GM12874 (cell line): ENCODE measurements at regions not wholly inside any gene's neighbourhood (a gene's known extent, or its start where the extent isn't known, plus 50 kb on each side); places are given as distances from the start of the nearest gene placed in this dataset.

ENCODE experiments used
- CTCF ChIP-seq: IDR thresholded peaks from 2 replicates; pipeline ENCODE4 v1.5.1; 2011; ENCODE audit warnings: low read depth, mild to moderate bottlenecking, control low read depth, low read length, moderate library complexity; ENCODE audit not compliant: insufficient read depth

DNA sequence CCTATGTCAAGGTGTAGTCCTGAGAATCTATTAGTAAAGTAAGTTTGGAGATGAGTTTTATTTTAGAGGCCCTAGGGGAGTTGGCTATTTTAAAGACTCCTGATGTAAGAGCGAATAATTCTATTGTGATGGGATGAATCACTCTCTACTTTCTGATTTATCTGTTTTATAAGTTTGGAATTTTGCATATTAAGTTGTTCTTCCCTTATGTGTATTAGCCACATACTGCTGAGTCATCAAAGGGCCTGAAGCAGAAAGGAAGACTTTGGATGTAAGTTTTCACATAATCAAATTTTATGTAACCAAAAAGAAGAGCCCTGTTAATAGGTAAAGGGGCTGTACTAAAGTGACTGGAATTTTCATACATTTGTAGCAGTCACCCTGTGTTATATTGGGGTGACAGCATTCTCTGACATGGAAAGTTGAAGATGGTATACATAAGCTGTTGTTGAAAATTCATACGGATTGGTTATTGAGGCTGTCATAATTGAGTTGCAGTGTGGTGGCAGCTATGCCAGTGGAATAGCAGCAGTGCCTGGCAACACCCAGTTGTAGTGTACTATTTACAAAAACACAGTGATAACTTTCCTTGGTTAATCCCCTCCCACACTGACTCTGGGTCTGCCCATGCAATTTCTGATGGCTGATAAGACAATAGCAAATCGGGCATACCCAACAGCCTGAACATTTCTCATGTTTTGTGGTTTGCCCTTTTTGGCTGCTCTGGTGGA, 90.6 kb upstream of the NTM start:
- TF ChIP-seq CTCF = no peak

DNA sequence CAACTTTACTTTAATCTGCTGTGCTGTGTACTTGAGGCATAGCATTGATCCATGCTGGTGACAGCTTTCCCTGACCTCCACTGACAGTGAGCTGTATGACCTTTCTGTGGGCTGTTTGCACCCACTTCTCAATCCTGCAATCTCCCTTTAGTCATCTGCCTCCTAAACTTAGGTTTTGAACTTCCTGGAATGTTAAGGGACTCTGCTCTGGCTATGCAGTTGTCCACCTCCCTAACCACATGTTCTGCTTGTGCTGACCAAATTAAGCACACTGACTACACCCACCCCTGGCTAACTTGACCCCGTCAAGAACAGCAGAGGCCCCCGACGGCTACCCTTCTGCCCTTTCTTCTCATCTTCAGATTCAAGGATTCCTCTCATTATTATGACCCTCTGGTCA, 89.1 kb upstream of the NTM start:
- no peak for TF ChIP-seq CTCF

- no peak for TF ChIP-seq CTCF
Measured at GRCh38 chr11:131284041-131284440, 86.4 kb upstream of the NTM start.

DNA sequence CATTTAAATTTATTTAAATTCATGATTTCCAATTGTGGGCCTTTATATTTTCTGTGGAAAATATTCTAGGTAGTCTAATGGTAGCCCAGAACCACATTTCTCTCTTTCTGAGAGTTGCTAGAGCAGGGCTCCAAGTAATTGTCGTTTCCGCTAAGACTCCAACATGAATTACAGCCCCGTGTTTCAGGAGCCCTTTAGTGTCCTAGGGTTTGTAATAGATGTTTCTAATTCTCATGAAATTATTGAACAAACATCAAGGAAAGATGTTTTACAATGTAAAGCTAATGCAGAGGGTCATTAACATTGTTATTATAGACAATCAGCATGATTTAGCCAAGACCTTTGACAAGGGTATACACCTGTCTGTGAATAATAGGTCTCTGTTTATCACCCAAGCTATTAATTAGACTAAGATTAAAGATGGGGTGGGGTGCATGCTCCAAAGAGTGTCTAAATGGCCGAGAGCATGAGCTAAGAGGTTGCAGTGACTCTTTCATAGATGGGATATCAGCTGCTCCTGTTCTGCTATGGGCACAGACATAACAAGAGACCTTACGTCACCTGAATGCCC, 81.8 kb upstream of the NTM start:
- no peak for TF ChIP-seq CTCF

DNA sequence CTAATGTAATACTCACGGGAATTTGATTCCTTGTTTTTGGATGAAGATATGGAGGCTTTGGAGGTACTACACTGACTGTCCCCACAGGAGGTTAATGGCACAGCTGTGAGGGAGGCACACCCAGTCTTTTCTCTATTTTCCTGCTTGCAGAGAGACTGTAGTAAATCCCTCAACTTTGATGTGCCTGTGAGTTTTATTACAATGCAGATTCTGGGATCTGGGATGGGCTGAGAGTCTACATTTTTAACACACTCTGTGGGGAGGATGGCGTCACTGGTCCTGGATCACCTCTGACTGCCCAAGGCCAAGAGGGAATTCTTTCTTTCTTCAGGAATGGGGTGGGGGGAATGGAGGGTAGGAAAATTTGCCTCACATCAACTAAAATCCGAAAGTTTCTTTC, 80.2 kb upstream of the NTM start:
- no peak for TF ChIP-seq CTCF

- TF ChIP-seq CTCF = no peak
Measured at GRCh38 chr11:131295986-131296385, 74.4 kb upstream of the NTM start.

DNA sequence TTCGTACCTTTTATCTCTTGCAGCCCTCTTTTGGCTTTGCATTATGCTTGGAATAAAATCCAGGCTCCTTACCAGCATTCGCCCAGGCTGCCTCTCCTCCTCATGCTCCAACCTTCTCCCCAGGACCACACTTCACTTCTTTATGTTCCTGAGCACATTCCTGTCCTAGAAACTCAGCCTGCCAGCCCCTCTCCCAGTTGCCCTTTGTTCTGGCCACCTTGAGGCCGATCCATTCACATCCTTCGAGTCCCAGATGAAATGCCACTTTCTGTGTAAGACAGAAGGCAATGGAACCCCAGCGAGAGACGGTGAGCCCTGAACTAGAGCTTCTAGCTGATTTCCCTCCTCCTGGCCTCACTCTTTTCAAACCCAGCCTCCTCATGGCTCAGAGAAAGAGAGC, 73.0 kb upstream of the NTM start:
- TF ChIP-seq CTCF = no peak
